Adrenal gland (tissue), 5 donors: ENCODE measurements at regions not wholly inside any gene's neighbourhood (a gene's known extent, or its start where the extent isn't known, plus 50 kb on each side); places are given as distances from the start of the nearest gene placed in this dataset.

Source experiments
- CTCF ChIP-seq, 6 experiments: fragments of 450-650 bp in 4 of 6; fragments of 200-600 bp in 2 of 6; sonication (generic) in 1 of 6; IDR thresholded peaks; 1 replicate in 5 of 6; 2 replicates in 1 of 6; pipeline versions ENCODE4 v1.5.1 to v1.8.0; 2016 to 2021; ENCODE audit warnings: antibody characterized with exemption in 6 of 6, mild to moderate bottlenecking in 2 of 6, moderate library complexity in 1 of 6
- POLR2A ChIP-seq, 2 donors: fragments of 450-650 bp; IDR thresholded peaks; one replicate each; pipeline ENCODE4 v1.6.1; 2017; ENCODE audit warnings: antibody characterized with exemption in 2 of 2, mild to moderate bottlenecking in 2 of 2, moderate library complexity in 1 of 2
- donor health status: DM: no; HTN: no; CAD: no.

GRCh38 chr6:147892476-147892875, 384.0 kb downstream of the SAMD5 start:
- TF ChIP-seq CTCF (IDR thresholded peaks at IDR 0.05) (no peak), POLR2A (IDR thresholded peaks at IDR 0.05) (no peak)
